AG09319 (cell line): ENCODE measurements at regions not wholly inside any gene's neighbourhood (a gene's known extent, or its start where the extent isn't known, plus 50 kb on each side); places are given as distances from the start of the nearest gene placed in this dataset.
"Not testable (repeated sequence)": the region's sequence is repeated elsewhere in the genome, so short reads cannot be mapped to it uniquely, and the experiment has no call there.

Experiments
- DNase-seq: peaks from one replicate; pipeline ENCODE4 v3.0.0-alpha.2; 2010; ENCODE audit warnings: low read depth; ENCODE audit errors: extremely low read depth
- TF ChIP-seq, protein P1 (sequence below): IDR thresholded peaks from 2 replicates; pipeline ENCODE4 v1.5.1; 2011; ENCODE audit warnings: low read depth, mild to moderate bottlenecking, inconsistent platforms, low read length, moderate library complexity

DNA sequence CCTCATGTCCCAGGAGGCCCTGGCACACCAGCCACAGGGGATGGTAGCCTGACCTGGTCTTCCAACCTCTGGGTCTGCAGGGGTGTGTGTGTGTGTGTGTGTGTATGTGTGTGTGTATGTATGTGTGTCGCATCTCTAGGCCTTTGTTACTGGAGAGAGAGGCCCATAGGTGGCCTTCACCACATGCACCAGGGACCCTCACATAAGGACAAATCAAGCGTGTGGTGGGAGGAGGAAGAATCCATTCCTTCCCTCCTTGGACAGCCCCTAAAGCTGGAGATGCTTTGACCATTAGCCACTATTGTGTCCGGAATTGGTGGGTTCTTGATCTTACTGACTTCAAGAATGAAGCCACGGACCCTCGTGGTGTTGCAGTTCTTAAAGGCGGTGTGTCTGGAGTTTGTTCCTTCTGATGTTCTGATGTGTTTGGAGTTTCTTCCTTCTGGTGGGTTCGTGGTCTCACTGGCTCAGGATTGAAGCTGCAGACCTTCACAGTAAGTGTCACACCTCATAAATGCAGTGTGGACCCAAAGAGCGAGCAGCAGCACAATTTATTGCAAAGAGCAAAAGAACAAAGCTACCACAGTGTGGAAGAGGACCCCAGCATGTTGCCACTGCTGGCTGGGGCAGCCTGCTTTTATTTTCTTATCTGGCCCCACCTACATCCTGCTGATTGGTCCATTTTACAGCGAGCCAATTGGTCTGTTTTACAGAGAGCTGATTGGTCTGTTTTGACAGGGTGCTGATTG is 104.1 kb downstream of the DDX1 start:
- no peak for DNase-seq
- TF ChIP-seq, protein P1, sequence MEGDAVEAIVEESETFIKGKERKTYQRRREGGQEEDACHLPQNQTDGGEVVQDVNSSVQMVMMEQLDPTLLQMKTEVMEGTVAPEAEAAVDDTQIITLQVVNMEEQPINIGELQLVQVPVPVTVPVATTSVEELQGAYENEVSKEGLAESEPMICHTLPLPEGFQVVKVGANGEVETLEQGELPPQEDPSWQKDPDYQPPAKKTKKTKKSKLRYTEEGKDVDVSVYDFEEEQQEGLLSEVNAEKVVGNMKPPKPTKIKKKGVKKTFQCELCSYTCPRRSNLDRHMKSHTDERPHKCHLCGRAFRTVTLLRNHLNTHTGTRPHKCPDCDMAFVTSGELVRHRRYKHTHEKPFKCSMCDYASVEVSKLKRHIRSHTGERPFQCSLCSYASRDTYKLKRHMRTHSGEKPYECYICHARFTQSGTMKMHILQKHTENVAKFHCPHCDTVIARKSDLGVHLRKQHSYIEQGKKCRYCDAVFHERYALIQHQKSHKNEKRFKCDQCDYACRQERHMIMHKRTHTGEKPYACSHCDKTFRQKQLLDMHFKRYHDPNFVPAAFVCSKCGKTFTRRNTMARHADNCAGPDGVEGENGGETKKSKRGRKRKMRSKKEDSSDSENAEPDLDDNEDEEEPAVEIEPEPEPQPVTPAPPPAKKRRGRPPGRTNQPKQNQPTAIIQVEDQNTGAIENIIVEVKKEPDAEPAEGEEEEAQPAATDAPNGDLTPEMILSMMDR = no peak

DNA sequence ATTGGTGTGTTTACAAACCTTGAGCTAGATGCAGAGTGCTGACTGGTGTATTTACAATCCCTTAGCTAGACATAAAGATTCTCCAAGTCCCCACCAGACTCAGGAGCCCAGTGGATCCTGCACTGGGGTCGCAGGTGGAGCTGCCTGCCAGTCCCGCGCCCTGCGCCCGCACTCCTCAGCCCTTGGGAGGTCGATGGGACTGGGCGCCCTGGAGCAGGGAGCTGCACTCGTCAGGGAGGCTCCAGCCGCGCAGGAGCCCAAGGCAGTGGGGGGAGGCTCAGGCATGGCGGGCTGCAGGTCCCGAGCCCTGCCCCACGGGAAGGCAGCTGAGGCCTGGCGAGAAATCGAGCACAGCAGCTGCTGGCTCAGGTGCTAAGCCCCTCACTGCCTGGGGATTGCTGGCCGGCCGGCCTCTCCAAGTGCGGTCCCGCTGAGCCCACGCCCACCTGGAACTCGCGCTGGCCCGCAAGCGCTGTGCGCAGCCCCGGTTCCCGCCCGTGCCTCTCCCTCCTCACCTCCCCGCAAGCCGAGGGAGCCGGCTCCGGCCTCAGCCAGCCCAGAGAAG is 105.0 kb downstream of the DDX1 start:
- not testable (repeated sequence) for DNase-seq

DNA sequence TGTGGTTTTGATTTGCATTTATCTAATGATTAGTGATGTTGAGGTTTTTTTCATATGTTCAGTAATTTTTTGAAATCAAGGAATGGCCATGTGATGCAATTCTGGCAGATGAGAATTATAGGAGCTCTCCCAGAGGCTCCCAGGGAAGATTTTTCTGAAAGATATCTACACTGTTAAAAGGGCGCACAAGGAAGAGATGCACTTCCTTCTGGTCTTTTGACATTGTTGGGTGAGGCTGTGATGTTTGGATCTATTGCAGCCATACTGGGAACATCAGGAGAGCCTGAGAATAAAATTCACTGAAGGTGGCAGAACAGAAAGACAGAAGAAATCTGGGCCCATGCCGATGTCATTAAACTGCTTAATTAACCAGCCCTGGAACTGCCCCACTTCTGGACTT is 108.5 kb downstream of the DDX1 start:
- DNase-seq = no peak
- TF ChIP-seq, protein P1 = no peak

DNA sequence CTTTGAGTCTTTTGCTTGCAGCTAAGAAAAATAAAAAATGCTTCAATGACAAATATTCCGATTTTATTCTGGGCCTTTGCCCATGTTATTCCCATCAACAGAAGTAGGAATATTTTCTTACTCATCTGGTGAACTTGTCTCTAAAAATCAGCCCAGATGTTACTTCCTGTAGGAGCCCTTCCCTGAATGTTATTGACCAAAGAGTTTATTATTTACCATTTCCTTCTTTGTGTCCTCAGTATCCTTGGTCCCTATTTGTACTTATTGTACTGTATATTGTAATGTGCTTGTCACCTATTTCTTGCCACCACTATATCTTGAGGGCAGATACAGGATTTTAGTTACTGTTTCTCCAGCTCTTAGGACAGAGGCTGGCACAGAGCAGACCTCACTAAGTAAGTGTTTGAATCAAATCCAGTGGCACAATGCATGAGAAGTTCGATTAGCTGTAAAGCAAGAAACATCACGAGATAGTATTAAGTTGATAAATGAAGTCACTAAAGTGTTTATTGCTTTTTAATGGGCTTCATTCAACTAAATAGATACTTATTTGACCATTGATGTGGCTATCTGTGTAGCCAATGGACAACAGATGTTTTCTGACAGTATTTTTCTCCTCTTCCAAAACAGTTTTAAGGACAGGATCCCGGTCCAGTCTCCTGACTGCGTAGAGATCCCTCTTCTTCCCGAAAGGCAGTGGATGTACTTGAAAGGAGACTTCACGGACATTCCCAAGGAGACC is 109.1 kb downstream of the DDX1 start:
- TF ChIP-seq, protein P1 = no peak
- no peak for DNase-seq

GRCh38 chr2:15701341-15701907 is 109.8 kb downstream of the DDX1 start:
- TF ChIP-seq, protein P1 = no peak
- DNase-seq = no peak

DNA sequence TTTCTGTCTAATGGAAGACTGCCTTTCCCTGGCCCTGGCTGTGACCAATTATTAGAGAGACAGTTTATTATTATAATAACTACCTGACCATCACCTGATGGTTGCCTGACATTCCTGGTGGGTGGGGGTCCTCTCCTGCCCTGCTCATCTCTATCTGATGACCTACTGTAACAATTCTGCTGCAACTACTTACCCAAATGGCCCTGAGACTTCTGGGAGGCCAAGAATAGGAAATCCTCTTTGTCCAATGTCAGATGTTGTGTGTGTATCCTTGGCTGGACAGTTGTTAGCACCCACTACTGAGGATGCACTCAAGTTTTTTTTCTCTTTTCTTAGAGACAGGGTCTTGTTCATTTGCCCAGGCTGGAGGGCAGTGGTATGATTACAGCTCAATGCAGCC is 110.3 kb downstream of the DDX1 start:
- TF ChIP-seq, protein P1 = no peak
- no peak for DNase-seq

DNA sequence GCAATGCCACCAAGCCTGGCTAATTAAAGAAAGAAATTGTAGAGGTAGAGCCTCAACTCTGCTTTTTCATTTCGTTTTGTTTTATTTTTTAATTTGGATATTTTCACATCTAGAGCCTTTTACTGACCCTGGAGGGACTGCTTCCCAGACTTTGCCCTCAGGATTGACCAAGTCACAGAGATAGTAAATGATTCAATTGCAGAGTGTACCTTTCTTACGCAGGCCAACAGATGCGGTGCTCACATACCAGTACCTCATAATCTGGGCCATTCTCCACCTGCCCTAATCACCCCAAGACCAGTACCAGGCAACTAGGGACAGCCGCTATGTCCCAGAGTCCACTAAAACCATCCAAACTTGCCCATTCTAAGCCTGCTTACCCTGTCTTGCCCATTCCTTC is 110.8 kb downstream of the DDX1 start:
- TF ChIP-seq, protein P1 = no peak
- DNase-seq = no peak
